MCF 10A (cell line): ENCODE measurements at regions not wholly inside any gene's neighbourhood (a gene's known extent, or its start where the extent isn't known, plus 50 kb on each side); places are given as distances from the start of the nearest gene placed in this dataset.

Experiments
- BruUV-seq: library from RNA; stranded (reverse); fragments of 400-500 nt; replicated peaks from 2 replicates; lab custom pipeline; 2021; lab: Mats Ljungman, UMichigan
- CTCF ChIA-PET: fragments of 300-600 bp; sonication (Branson Sonifier 250); formaldehyde crosslinking; extraction: SDS; loops from one replicate; lab custom pipeline; 2021; ENCODE audit warnings: antibody characterized with exemption, inconsistent platforms; lab: Yijun Ruan, JAX
- POLR2A ChIA-PET: fragments of 300-600, 350-650 bp; sonication (Branson Sonifier 250); formaldehyde crosslinking; extraction: SDS; loops from one replicate; lab custom pipeline; 2020; ENCODE audit warnings: antibody characterized with exemption, inconsistent platforms; lab: Yijun Ruan, JAX
- DNase-seq: peaks from one replicate; pipeline ENCODE4 v3.0.0-alpha.2; 2018; ENCODE audit not compliant: unreplicated experiment
- H3K27ac Mint-ChIP-seq: one replicate; pipeline ENCODE4 v1.8.0; 2022; ENCODE audit warnings: mild to moderate bottlenecking, low read depth, mixed read lengths; ENCODE audit not compliant: unreplicated experiment
- H3K27me3 Mint-ChIP-seq: one replicate; pipeline ENCODE4 v1.8.0; 2022; ENCODE audit warnings: mixed read lengths; ENCODE audit not compliant: insufficient read depth, unreplicated experiment
- H3K36me3 Mint-ChIP-seq: one replicate; pipeline ENCODE4 v1.8.0; 2022; ENCODE audit warnings: mild to moderate bottlenecking, moderate library complexity, mixed read lengths; ENCODE audit not compliant: insufficient read depth, unreplicated experiment
- H3K4me1 Mint-ChIP-seq: one replicate; pipeline ENCODE4 v1.8.0; 2022; ENCODE audit warnings: mixed read lengths; ENCODE audit not compliant: insufficient read depth, unreplicated experiment
- H3K4me3 Mint-ChIP-seq: one replicate; pipeline ENCODE4 v1.8.0; 2022; ENCODE audit warnings: mild to moderate bottlenecking, moderate library complexity, mixed read lengths; ENCODE audit not compliant: unreplicated experiment
- H3K9me3 Mint-ChIP-seq: one replicate; pipeline ENCODE4 v1.8.0; 2022; ENCODE audit warnings: mixed read lengths; ENCODE audit not compliant: unreplicated experiment
- CTCF ChIP-seq: fragments of 200-600 bp; IDR thresholded peaks from one replicate; pipeline ENCODE4 v1.8.0; 2022; ENCODE audit warnings: antibody characterized with exemption, mild to moderate bottlenecking; ENCODE audit not compliant: unreplicated experiment
- intact Hi-C: fragments of 100-400 bp; cut with micrococcal nuclease; formaldehyde crosslinking; loops from 2 replicates; pipeline ENCODE4 v1.14.1; 2022

- no peak overlapping the region for H3K4me3 Mint-ChIP-seq
- H3K36me3 Mint-ChIP-seq = no peaks in the 10 kb centered on the region
- H3K4me1 Mint-ChIP-seq = no peaks in the 10 kb centered on the region
- CTCF ChIA-PET = no interaction called here
- H3K27ac Mint-ChIP-seq = no peak overlapping the region
- H3K27me3 Mint-ChIP-seq = no peaks in the 10 kb centered on the region
- BruUV-seq = no TSS peak
- no peak for TF ChIP-seq CTCF
- intact Hi-C loops = no loop called here
- peaks cover 8% of the 10 kb centered on the region for H3K9me3 Mint-ChIP-seq
- DNase-seq = no peak
- POLR2A ChIA-PET = interaction anchor here (0.6 kb wide), 1 partner anchor 619 kb away, joined by 4 read pairs; no protein-coding TSS in a partner anchor
Measured at GRCh38 chr3:59153648-59154047, 103.8 kb upstream of the CFAP20DC start.

DNA sequence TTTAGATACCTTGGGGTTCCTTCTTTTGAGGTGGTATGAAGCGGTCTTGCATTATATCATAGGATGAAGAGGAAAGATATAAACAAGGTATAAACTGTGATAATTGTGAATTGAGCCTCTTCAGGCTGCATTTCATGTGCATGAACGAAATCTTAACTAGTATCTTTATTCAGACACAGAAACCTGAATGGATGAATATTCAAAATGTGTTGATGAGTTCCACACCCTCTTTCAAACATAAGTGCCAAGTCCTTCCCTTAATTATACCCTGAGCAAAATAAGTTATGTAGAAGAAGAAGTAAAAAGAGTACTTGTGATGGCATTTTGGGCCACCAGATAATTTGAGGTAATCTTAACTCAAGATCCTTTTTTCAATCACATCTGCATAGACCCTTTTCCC is 103.1 kb upstream of the CFAP20DC start:
- intact Hi-C loops = no loop called here
- Mint-ChIP-seq H3K27ac (no peak overlapping the region), H3K4me1 (no peaks in the 10 kb centered on the region)

DNA sequence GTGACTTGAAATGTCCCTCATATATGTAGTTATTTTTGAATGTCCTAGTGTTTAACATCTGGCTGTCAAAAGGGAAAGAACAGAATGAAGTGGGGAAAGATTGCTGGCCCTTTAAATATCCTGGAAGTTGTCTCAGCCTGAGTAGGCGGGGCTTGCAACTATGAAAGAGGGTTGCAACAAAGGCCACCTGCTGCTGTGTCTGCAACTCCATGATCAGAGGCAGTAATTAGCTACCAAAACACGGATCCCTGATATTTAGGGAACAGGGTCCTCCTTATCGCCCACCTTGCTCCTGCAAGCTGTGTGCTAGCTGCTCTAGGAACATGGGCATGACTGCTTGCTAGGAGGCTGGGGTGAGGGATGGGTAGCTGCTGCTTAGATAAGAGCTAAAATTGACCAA is 100.2 kb upstream of the CFAP20DC start:
- no peak overlapping the region for H3K27ac Mint-ChIP-seq
- CTCF ChIA-PET = interaction anchor here (0.6 kb wide), 1 partner anchor 164 kb away, joined by 3 read pairs; no protein-coding TSS in a partner anchor
- peaks cover 16% of the 10 kb centered on the region for H3K9me3 Mint-ChIP-seq
- intact Hi-C loops = no loop called here
- BruUV-seq = no TSS peak
- H3K4me1 Mint-ChIP-seq = no peaks in the 10 kb centered on the region
- POLR2A ChIA-PET = no interaction called here
- TF ChIP-seq CTCF = no peak
- H3K36me3 Mint-ChIP-seq = no peaks in the 10 kb centered on the region
- peak; percentile 29 for DNase-seq
- no peak overlapping the region for H3K4me3 Mint-ChIP-seq
- no peaks in the 10 kb centered on the region for H3K27me3 Mint-ChIP-seq

More for the DNA sequence above, 103.1 kb upstream of the CFAP20DC start:
- ChIA-PET CTCF (no interaction called here), POLR2A (interaction anchor here (0.6 kb wide), 1 partner anchor 619 kb away, joined by 4 read pairs; no protein-coding TSS in a partner anchor)
- peaks cover 8% of the 10 kb centered on the region for H3K9me3 Mint-ChIP-seq
- H3K36me3 Mint-ChIP-seq = no peaks in the 10 kb centered on the region
- BruUV-seq = no TSS peak
- no peak overlapping the region for H3K4me3 Mint-ChIP-seq
- DNase-seq = no peak
- TF ChIP-seq CTCF = no peak
- H3K27me3 Mint-ChIP-seq = no peaks in the 10 kb centered on the region

- CTCF ChIA-PET = interaction anchor here (0.6 kb wide), 1 partner anchor 408 kb away, joined by 4 read pairs; no protein-coding TSS in a partner anchor
- no peak for TF ChIP-seq CTCF
- no TSS peak for BruUV-seq
- DNase-seq = no peak
- intact Hi-C loops = no loop called here
- POLR2A ChIA-PET = no interaction called here
- Mint-ChIP-seq H3K4me3 (no peak overlapping the region), H3K27ac (no peak overlapping the region), H3K9me3 (peaks cover 16% of the 10 kb centered on the region), H3K27me3 (no peaks in the 10 kb centered on the region), H3K36me3 (no peaks in the 10 kb centered on the region), H3K4me1 (no peaks in the 10 kb centered on the region)
Measured at GRCh38 chr3:59149166-59149565, 99.3 kb upstream of the CFAP20DC start.
